Pancreas (tissue), 10 donors: ENCODE measurements at regions not wholly inside any gene's neighbourhood (a gene's known extent, or its start where the extent isn't known, plus 50 kb on each side); places are given as distances from the start of the nearest gene placed in this dataset.

Source experiments
- ATAC-seq, 4 donors: fragments of 200-7000 bp; cut with Tn5 transposase; one replicate each; pipeline versions ENCODE4 v1.8.0 to v1.9.1; 2020; ENCODE audit warnings: mild to moderate bottlenecking in 4 of 4, moderate library complexity in 4 of 4
- DNase-seq, 6 donors: peaks; one replicate each; pipeline ENCODE4 v3.0.0-alpha.2; 2020
- FAIRE-seq: peaks from 2 replicates; lab custom pipeline; 2012; peaks lifted over from hg19 to GRCh38; lab: Jason Lieb, UNC
- H3K27ac ChIP-seq, 4 donors: fragments of 200-600 bp; sonication (generic); 1 replicate in 3 of 4; 2 replicates in 1 of 4; pipeline versions ENCODE4 v1.5.0 to v1.8.0; 2020
- H3K27me3 ChIP-seq, 4 donors: fragments of 200-600 bp; one replicate each; pipeline ENCODE4 v1.8.0; 2021
- H3K36me3 ChIP-seq, 3 donors: fragments of 200-600 bp; sonication (generic) in 1 of 3; one replicate each; pipeline versions ENCODE4 v1.5.0 to v1.8.0; 2020 to 2021
- H3K4me1 ChIP-seq, 3 donors: fragments of 200-600 bp; one replicate each; pipeline ENCODE4 v1.8.0; 2021
- H3K4me3 ChIP-seq, 4 donors: fragments of 200-600 bp; sonication (generic) in 2 of 4; one replicate each; pipeline versions ENCODE4 v1.5.0 to v1.8.0; 2020 to 2021
- H3K9me3 ChIP-seq, 4 donors: fragments of 200-600 bp; one replicate each; pipeline ENCODE4 v1.8.0; 2021
- WGBS, 2 donors: extraction: QIAGEN DNeasy Blood & Tissue Kit; methylation state at CpG; one replicate each; pipeline ENCODE4 v1.1.7; 2013; 5-methylcytosine and 5-hydroxymethylcytosine counted together
- intact Hi-C, 3 donors: fragments of 100-400 bp; cut with DNase I; formaldehyde crosslinking; loops; one replicate each; pipeline versions ENCODE4 v1.11.1 to v1.14.2; 2022
- TF ChIP-seq, protein P1 (sequence below), 4 donors: fragments of 200-600 bp; sonication (generic) in 3 of 4; IDR thresholded peaks; one replicate each; pipeline versions ENCODE4 v1.5.0 to v1.8.0; 2021; ENCODE audit warnings: antibody characterized with exemption in 4 of 4
- donor health status: healthy with polysubstance abuse.
- donor health status: DM: no; HTN: no; CAD: no; lungs with moderate emphysema.
- donor health status: DM: no; HTN: no; CAD: no.
- donor health status: control.
- donor health status: control.
- donor health status: Bipolar disorder and iron deficiency.
- donor health status: DM: yes; HTN: yes; CAD: no.
- donor health status: DM: no; HTN: no; CAD: no.
- donor health status: DM: no; HTN: no; CAD: no.
- donor health status: DM: yes; HTN: yes; CAD: no.

GRCh38 chr19:28558783-28559182 lies 654.2 kb downstream of the UQCRFS1 start:
- ATAC-seq (no peak), DNase-seq (no peak), FAIRE-seq (no peak)
- Histone ChIP-seq H3K27me3 (no peaks in the 10 kb centered on the region), H3K27ac (no peak overlapping the region), H3K4me1 (no peaks in the 10 kb centered on the region), H3K9me3 (no peaks in the 10 kb centered on the region), H3K36me3 (no peaks in the 10 kb centered on the region), H3K4me3 (no peak overlapping the region)
- TF ChIP-seq, protein P1, sequence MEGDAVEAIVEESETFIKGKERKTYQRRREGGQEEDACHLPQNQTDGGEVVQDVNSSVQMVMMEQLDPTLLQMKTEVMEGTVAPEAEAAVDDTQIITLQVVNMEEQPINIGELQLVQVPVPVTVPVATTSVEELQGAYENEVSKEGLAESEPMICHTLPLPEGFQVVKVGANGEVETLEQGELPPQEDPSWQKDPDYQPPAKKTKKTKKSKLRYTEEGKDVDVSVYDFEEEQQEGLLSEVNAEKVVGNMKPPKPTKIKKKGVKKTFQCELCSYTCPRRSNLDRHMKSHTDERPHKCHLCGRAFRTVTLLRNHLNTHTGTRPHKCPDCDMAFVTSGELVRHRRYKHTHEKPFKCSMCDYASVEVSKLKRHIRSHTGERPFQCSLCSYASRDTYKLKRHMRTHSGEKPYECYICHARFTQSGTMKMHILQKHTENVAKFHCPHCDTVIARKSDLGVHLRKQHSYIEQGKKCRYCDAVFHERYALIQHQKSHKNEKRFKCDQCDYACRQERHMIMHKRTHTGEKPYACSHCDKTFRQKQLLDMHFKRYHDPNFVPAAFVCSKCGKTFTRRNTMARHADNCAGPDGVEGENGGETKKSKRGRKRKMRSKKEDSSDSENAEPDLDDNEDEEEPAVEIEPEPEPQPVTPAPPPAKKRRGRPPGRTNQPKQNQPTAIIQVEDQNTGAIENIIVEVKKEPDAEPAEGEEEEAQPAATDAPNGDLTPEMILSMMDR (IDR thresholded peaks at IDR 0.05), result no peak
- WGBS, 2 donors, result 51 to 78% methylated on average over 2 of the region's 2 CpGs
- intact Hi-C loops, result no loop called here

DNA sequence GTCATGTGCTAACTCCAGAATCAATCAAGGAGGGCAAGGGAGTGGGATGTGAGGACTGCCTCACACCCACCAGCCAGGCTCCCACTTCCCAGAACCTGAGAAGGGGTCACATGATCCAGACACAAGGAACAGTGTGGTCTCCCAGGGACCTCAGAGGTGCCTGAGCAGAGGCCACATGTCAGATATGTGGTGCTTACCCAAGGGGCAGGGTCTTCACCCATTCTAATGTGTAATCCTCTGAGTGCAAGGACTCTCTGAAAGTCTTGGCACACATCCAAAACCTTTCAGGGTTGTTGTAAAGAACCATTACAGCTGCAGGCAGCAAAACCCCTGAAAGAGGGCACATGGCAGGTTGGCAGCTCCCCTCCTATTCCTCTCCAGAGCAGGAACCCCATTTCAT lies 656.6 kb downstream of the UQCRFS1 start:
- Histone ChIP-seq H3K27ac (no peak overlapping the region), H3K27me3 (no peaks in the 10 kb centered on the region), H3K4me3 (no peak overlapping the region), H3K36me3 (no peaks in the 10 kb centered on the region), H3K9me3 (no peaks in the 10 kb centered on the region), H3K4me1 (no peaks in the 10 kb centered on the region)
- FAIRE-seq, result no peak
- intact Hi-C loops, result no loop called here
- ATAC-seq, result no peak
- DNase-seq, result no peak
- TF ChIP-seq, protein P1 (IDR thresholded peaks at IDR 0.05), result no peak

DNA sequence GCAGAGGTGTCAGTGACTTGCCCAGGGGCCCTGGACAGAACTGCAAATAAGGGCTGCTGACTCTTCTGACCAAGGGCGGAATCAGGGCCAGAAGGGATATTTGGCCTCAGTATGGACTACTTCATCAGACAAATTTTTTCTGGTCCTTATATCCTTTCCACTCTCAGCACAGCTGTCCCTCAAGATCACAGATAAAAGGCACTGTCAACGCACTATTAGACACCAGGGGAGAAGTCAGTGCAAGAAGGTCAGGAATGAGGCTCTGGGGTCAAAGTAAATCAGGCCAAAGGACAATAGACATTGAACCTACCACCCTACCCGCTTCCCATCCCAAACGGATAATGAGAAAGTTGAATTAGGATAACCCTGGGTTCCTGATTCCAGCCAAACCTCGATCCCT lies 657.6 kb downstream of the UQCRFS1 start:
- H3K27me3 ChIP-seq, result no peaks in the 10 kb centered on the region
- no peak for FAIRE-seq

DNA sequence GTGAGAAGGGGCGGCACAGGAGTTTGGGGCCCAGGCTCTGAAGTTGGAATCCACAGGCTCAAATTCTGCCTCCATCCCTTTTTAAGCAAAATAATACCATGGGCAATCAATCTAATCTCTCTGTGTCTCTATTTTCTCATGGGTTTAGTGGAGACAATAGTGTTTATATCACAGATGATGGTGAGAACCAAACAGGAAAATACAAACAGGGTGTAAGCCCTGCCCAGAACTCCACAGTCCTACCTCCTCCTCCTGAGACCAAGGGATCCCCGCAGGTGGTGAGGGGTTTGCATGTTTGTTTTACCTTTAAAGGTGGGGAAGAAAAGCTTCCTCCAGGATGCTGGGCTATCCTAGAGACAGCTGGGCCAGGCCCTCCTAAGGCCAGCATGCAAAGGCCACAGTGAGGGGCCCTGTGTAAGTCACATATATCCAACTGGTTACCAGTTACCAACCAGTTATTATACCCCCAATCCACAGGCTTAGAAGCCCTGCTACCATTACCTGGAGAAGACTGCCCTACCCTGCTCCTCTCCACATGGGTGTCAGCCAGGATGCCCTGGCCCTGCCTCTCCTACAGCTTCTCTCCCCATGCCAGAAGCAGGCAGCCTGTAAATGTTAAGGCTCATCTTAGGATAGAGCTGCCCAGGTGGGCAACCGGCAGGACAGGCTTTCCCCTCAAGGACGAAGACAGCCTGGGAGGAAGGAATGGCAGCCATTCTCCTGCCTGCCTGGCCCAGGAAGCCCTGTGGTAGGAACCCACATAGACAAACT lies 658.4 kb downstream of the UQCRFS1 start:
- TF ChIP-seq, protein P1 (IDR thresholded peaks at IDR 0.05), result no peak
- ATAC-seq (no peak), FAIRE-seq (no peak), DNase-seq (no peak)
- WGBS, 2 donors, result 59 to 71% methylated on average over 4 of the region's 4 CpGs
- Histone ChIP-seq H3K27me3 (no peaks in the 10 kb centered on the region), H3K4me3 (no peak overlapping the region), H3K36me3 (no peaks in the 10 kb centered on the region), H3K9me3 (no peaks in the 10 kb centered on the region), H3K4me1 (no peaks in the 10 kb centered on the region), H3K27ac (no peak overlapping the region)
- intact Hi-C loops, result no loop called here

More for the DNA sequence above, 657.6 kb downstream of the UQCRFS1 start:
- ATAC-seq, result no peak
- intact Hi-C loops, result no loop called here
- H3K4me3 ChIP-seq, result no peak overlapping the region
- H3K27ac ChIP-seq, result no peak overlapping the region
- no peak for DNase-seq
- TF ChIP-seq, protein P1 (IDR thresholded peaks at IDR 0.05), result no peak
- H3K4me1 ChIP-seq, result no peaks in the 10 kb centered on the region
- WGBS, 2 donors, result 64 to 66% methylated on average over 5 of the region's 5 CpGs
- H3K36me3 ChIP-seq, result no peaks in the 10 kb centered on the region
- no peaks in the 10 kb centered on the region for H3K9me3 ChIP-seq

GRCh38 chr19:28553764-28554163 lies 659.2 kb downstream of the UQCRFS1 start:
- WGBS, 2 donors, result 76 to 82% methylated on average over 2 of the region's 2 CpGs
- no peaks in the 10 kb centered on the region for H3K27me3 ChIP-seq
- TF ChIP-seq, protein P1 (IDR thresholded peaks at IDR 0.05), result no peak
- H3K4me3 ChIP-seq, result no peak overlapping the region
- DNase-seq, result no peak
- no peaks in the 10 kb centered on the region for H3K4me1 ChIP-seq
- no peaks in the 10 kb centered on the region for H3K36me3 ChIP-seq
- H3K9me3 ChIP-seq, result no peaks in the 10 kb centered on the region
- no peak overlapping the region for H3K27ac ChIP-seq
- intact Hi-C loops, result no loop called here
- no peak for FAIRE-seq
- ATAC-seq, result no peak
